ENCODE measurements at regions not wholly inside any gene's neighbourhood (a gene's known extent, or its start where the extent isn't known, plus 50 kb on each side); places are given as distances from the start of the nearest gene placed in this dataset.

- no peak for DNase-seq
- intact Hi-C loops (cut with micrococcal nuclease; ENCODE audit: unreplicated experiment), result no loop called here
- no peaks in the 10 kb centered on the region for H3K36me3 Mint-ChIP-seq (ENCODE audit: insufficient read depth, unreplicated experiment)
- no peak overlapping the region for H3K27ac Mint-ChIP-seq (ENCODE audit: unreplicated experiment)
- H3K27me3 Mint-ChIP-seq (ENCODE audit: unreplicated experiment), result no peaks in the 10 kb centered on the region
- peaks cover under 1% of the 10 kb centered on the region for H3K9me3 Mint-ChIP-seq (ENCODE audit: low read depth, unreplicated experiment)
- no peaks in the 10 kb centered on the region for H3K4me1 Mint-ChIP-seq (ENCODE audit: low read depth, unreplicated experiment)
- TF ChIP-seq CTCF (IDR thresholded peaks at IDR 0.05; ENCODE audit: unreplicated experiment), result no peak
- BruUV-seq (replicated peaks), result no TSS peak
- H3K4me3 Mint-ChIP-seq (ENCODE audit: low read depth, unreplicated experiment), result no peak overlapping the region
- CTCF ChIA-PET, result no interaction called here
Measured at GRCh38 chr9:8234316-8234715, 434.7 kb upstream of the DMAC1 start.

GRCh38 chr9:8232726-8233125, 433.1 kb upstream of the DMAC1 start:
- no peak for DNase-seq

GRCh38 chr9:8229226-8229625, 429.6 kb upstream of the DMAC1 start:
- CTCF ChIA-PET, result no interaction called here
- Mint-ChIP-seq H3K9me3 (ENCODE audit: low read depth, unreplicated experiment) (peaks cover 4% of the 10 kb centered on the region), H3K27me3 (ENCODE audit: unreplicated experiment) (no peaks in the 10 kb centered on the region), H3K4me3 (ENCODE audit: low read depth, unreplicated experiment) (no peak overlapping the region), H3K4me1 (ENCODE audit: low read depth, unreplicated experiment) (no peaks in the 10 kb centered on the region), H3K27ac (ENCODE audit: unreplicated experiment) (no peak overlapping the region), H3K36me3 (ENCODE audit: insufficient read depth, unreplicated experiment) (no peaks in the 10 kb centered on the region)
- no TSS peak for BruUV-seq (replicated peaks)
- no peak for TF ChIP-seq CTCF (IDR thresholded peaks at IDR 0.05; ENCODE audit: unreplicated experiment)
- intact Hi-C loops (cut with micrococcal nuclease; ENCODE audit: unreplicated experiment), result no loop called here
- no peak for DNase-seq

More at GRCh38 chr9:8232726-8233125, 433.1 kb upstream of the DMAC1 start:
- H3K4me3 Mint-ChIP-seq (ENCODE audit: low read depth, unreplicated experiment), result no peak overlapping the region
- H3K27ac Mint-ChIP-seq (ENCODE audit: unreplicated experiment), result no peak overlapping the region
- TF ChIP-seq CTCF (IDR thresholded peaks at IDR 0.05; ENCODE audit: unreplicated experiment), result no peak
- H3K9me3 Mint-ChIP-seq (ENCODE audit: low read depth, unreplicated experiment), result peaks cover 4% of the 10 kb centered on the region
- H3K4me1 Mint-ChIP-seq (ENCODE audit: low read depth, unreplicated experiment), result no peaks in the 10 kb centered on the region
- no TSS peak for BruUV-seq (replicated peaks)
- no peaks in the 10 kb centered on the region for H3K27me3 Mint-ChIP-seq (ENCODE audit: unreplicated experiment)
- no peaks in the 10 kb centered on the region for H3K36me3 Mint-ChIP-seq (ENCODE audit: insufficient read depth, unreplicated experiment)
- CTCF ChIA-PET, result no interaction called here
- intact Hi-C loops (cut with micrococcal nuclease; ENCODE audit: unreplicated experiment), result no loop called here

- H3K9me3 Mint-ChIP-seq (ENCODE audit: low read depth, unreplicated experiment), result peaks cover 7% of the 10 kb centered on the region
- H3K4me1 Mint-ChIP-seq (ENCODE audit: low read depth, unreplicated experiment), result peaks cover 6% of the 10 kb centered on the region
- H3K27me3 Mint-ChIP-seq (ENCODE audit: unreplicated experiment), result no peaks in the 10 kb centered on the region
- no peak for DNase-seq
- CTCF ChIA-PET, result no interaction called here
- H3K4me3 Mint-ChIP-seq (ENCODE audit: low read depth, unreplicated experiment), result no peak overlapping the region
- no peak overlapping the region for H3K27ac Mint-ChIP-seq (ENCODE audit: unreplicated experiment)
- H3K36me3 Mint-ChIP-seq (ENCODE audit: insufficient read depth, unreplicated experiment), result no peaks in the 10 kb centered on the region
- no peak for TF ChIP-seq CTCF (IDR thresholded peaks at IDR 0.05; ENCODE audit: unreplicated experiment)
- no TSS peak for BruUV-seq (replicated peaks)
- intact Hi-C loops (cut with micrococcal nuclease; ENCODE audit: unreplicated experiment), result no loop called here
Measured at GRCh38 chr9:8224381-8224801, 424.8 kb upstream of the DMAC1 start.

GRCh38 chr9:8223861-8224260, 424.3 kb upstream of the DMAC1 start:
- Mint-ChIP-seq H3K9me3 (ENCODE audit: low read depth, unreplicated experiment) (peaks cover 7% of the 10 kb centered on the region), H3K4me1 (ENCODE audit: low read depth, unreplicated experiment) (peaks cover 6% of the 10 kb centered on the region), H3K4me3 (ENCODE audit: low read depth, unreplicated experiment) (no peak overlapping the region), H3K27ac (ENCODE audit: unreplicated experiment) (no peak overlapping the region), H3K36me3 (ENCODE audit: insufficient read depth, unreplicated experiment) (no peaks in the 10 kb centered on the region), H3K27me3 (ENCODE audit: unreplicated experiment) (no peaks in the 10 kb centered on the region)
- CTCF ChIA-PET, result no interaction called here
- BruUV-seq (replicated peaks), result no TSS peak
- DNase-seq, result no peak
- intact Hi-C loops (cut with micrococcal nuclease; ENCODE audit: unreplicated experiment), result no loop called here
- TF ChIP-seq CTCF (IDR thresholded peaks at IDR 0.05; ENCODE audit: unreplicated experiment), result no peak

Measured in Calu3 (cell line).